ENCODE measurements at regions not wholly inside any gene's neighbourhood (a gene's known extent, or its start where the extent isn't known, plus 50 kb on each side); places are given as distances from the start of the nearest gene placed in this dataset.

- TF ChIP-seq CTCF (IDR thresholded peaks at IDR 0.05) (no peak), POLR2A (IDR thresholded peaks at IDR 0.05) (no peak), POLR2AphosphoS5 (IDR thresholded peaks at IDR 0.05) (no peak), EP300 (IDR thresholded peaks at IDR 0.05) (no peak)
Measured at GRCh38 chr10:10873289-10873688, 144.4 kb upstream of the CELF2 start.
